NB4 (cell line): ENCODE measurements at regions not wholly inside any gene's neighbourhood (a gene's known extent, or its start where the extent isn't known, plus 50 kb on each side); places are given as distances from the start of the nearest gene placed in this dataset.

Experiments used
- CTCF ChIP-seq: IDR thresholded peaks from one replicate; pipeline ENCODE4 v1.5.1; 2012; ENCODE audit warnings: low read depth, low read length
- MYC ChIP-seq: IDR thresholded peaks from 2 replicates; pipeline ENCODE4 v1.6.1; 2011; ENCODE audit warnings: low read depth, low read length
- POLR2A ChIP-seq: IDR thresholded peaks from 2 replicates; pipeline ENCODE4 v1.6.1; 2011; ENCODE audit warnings: mild to moderate bottlenecking; ENCODE audit not compliant: insufficient read length; ENCODE audit errors: extremely low read depth

GRCh38 chr9:75500479-75500878, 390.0 kb upstream of the PCSK5 start:
- TF ChIP-seq CTCF (no peak), POLR2A (no peak), MYC (no peak)
